GM21717 (cell line): ENCODE measurements at regions not wholly inside any gene's neighbourhood (a gene's known extent, or its start where the extent isn't known, plus 50 kb on each side); places are given as distances from the start of the nearest gene placed in this dataset.

ENCODE experiments used
- ATAC-seq: cut with Tn5 transposase; IDR thresholded peaks from one replicate; pipeline ENCODE4 v1.9.1; 2021; ENCODE audit warnings: mild to moderate bottlenecking, moderate library complexity; ENCODE audit not compliant: unreplicated experiment

DNA sequence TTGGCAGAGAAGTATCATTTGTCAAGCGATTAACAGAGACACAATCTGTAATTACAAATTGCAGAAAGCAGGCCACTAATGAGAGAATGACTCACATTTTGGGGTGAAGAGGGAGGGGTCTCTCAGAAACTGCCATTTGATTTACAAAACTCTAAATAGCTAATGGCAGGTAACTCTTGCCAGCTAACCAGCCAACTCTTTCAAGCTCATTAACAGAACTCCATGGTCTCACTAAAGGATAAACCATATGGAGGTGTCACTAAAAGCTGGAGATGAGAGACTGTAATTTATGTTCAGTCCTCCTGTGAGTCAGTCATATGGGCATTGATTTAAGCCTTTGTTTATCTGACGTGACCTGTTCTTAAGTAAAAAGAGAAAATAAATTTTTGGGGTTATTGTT lies 336.4 kb downstream of the FOXG1 start:
- ATAC-seq: no peak

DNA sequence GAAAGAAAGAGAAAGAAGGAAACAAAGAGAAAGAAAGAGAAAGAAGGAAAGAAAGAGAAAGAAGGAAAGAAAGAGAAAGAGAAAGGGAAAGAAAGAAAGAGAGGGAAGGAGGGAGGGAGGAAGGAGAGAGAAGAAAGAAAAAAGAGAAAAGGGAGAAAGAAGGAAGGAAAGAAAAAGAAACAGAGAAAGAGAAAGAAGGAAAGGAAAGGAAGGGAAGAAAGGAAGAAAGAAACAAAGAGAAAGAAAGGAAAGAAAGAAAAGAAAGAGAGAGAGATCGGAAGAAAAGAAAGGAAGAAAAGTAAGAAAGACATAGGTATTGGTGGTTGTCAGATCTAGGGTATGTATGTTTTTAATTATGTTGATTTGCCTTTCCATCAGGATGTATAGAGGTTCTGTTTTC lies 342.3 kb downstream of the FOXG1 start:
- ATAC-seq: no peak

DNA sequence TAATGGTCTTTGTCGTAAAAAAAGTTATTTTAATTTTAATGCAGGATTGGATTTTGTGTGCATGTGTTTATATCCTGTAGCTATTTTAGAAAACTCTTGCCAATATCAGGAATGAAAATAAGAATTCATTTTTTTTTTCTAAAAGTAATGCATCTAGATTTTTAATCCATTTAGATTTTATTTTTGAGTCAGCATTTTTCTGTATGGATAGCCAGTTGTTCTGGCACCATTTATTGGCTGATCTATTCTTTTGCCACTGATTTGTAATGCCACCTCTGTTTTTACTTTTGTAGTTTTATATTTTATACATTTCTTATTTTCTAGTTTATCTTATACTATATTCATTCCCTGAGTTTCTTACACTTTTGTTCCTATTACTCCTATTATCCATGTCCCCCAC lies 343.0 kb downstream of the FOXG1 start:
- ATAC-seq: no peak

DNA sequence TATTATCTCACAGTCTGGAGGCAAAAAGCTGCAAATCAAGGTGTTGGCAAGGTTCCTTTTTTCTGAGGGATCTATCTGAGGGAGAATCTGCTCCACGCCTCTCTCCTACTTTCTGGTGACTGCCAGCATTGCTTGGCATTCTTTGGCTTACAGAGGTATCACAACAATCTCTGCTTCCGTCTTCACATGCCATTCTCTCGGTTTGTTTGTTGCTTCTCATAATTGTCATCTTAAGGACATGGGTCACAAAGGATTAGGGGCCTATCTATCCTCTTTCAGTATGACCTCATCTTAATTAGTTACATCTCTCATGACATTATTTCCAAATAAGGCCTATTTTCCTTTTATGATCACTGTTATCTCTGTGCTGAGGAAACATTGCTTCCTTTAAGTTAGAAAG lies 345.0 kb downstream of the FOXG1 start:
- ATAC-seq: no peak

GRCh38 chr14:29123017-29123416 lies 356.4 kb downstream of the FOXG1 start:
- no peak for ATAC-seq

DNA sequence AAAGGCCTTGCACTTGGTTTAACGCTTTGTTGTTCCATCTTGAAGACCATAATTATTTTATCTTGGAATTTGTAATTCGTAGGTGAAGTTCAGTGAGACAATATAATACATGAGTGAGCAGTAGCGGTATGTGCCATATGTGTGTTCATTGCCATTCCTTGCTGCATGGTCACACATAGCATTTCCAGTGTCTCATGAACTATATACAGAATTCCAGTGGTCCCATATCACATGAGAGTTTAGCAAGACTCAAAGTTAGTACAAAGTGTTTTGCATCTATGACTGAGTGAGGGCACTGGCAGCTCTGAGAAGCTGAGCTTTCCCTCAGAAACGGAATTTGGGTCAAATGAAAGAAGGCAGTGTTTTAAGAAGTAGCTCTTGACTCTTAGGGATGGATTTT lies 359.8 kb downstream of the FOXG1 start:
- ATAC-seq: no peak

DNA sequence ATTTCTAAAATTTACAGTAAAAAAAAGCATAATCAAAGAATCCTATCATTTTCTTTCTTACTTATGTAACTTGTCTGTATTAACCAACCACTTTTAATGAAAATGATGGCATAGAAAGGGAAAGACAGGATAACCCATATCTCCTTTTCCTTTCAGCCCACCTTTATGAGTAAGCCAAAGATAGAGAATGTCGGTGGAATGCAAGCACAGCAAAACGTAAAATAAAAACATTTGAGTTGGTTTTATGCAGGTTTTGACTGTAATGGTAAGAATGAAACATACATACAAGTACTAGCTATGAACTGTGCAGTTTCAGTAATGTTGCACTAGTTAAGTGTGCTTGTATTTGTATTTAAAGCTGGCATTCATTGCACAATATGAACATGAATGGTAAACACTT lies 360.3 kb downstream of the FOXG1 start:
- no peak for ATAC-seq

DNA sequence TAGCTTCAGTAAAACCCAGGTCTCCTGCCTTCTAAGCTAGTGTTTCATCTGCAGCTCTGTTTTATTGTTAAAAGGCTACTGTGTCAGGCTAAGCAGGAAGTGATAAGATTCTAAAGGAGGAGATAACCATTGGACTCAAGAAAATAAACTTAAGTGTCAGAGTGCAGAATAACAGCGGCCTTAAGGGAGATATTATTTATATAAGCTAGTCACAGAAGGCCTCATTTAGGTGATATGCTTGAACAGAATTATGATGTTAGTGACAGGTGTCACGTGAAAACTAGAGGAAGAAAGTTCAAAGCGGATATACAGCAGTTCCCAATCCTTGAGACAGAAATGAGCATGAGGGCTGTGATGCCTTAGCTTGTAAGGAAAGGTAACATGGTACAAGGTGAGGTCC lies 373.4 kb downstream of the FOXG1 start:
- no peak for ATAC-seq

- ATAC-seq: no peak
Measured at GRCh38 chr14:29144621-29145020, 378.0 kb downstream of the FOXG1 start.

- ATAC-seq: no peak
Measured at GRCh38 chr14:29148221-29148620, 381.6 kb downstream of the FOXG1 start.

DNA sequence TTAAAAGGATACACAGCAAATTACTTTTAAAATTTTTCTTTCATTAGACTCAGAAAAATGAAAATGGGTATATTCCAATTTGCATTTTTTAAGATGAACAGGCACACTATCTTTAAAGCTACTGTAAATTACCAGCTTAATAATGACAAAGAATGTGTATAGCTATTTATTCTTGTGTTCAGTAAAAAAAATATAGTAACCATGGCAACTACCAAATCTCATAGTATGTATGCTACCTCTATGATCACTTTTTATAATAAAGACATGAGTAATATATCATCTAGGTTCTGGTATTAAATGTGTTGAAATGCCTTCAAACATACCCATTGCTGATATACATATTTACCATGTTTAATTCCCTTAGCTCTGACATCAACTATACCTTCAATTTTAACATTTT lies 383.2 kb downstream of the FOXG1 start:
- ATAC-seq: no peak

DNA sequence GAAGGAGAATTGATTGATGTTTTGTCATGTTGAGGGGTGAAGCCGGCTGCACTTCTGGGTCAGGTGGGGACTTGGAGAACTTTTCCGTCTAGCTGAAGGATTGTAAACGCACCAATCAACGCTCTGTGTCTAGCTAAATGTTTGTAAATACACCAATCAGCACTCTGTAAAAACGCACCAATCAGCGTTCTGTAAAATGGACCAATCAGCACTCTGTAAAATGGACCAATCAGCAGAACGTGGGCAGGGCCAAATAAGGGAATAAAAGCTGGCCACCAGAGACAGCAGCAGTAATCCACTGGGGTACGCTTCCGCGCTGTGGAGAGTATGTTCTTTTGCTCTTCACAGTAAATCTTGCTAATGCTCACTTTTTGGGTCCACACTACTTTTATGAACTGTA lies 384.1 kb downstream of the FOXG1 start:
- no peak for ATAC-seq

DNA sequence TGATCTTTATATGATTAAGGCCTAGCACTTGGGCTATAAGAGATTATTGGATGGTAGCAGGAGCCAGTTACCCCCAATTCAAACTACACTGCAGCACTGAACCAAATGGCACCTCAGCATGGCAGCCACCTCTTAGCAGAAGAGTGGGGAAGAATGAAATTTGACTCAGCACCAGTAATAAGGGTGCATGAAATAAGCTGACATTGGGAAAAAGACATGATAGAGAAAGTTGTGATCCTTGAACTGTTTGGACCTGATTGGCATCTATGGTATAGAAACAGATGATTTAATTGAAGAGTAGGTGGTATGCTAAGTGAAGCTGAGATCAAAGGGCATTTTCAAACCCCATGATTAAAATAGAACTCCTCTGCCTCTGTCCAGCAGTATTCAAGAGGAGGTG lies 389.5 kb downstream of the FOXG1 start:
- no peak for ATAC-seq

DNA sequence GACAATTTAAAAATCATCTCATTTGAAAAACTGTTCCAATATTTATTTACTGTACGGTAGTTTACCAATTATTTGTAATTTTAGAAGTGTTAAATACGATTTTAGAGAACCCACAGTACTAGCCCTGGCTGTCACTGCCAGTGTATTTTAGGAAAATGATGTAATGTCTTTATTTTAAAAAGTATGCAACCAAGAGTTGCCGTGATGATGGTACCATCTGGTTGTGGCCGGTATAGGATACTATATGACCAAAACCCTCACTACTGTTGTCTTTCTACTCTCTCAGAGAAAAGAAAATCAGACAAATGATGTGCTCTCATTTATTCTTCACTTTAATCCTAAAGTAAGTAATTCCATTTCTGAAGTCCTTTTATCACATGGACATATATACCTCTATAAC lies 395.0 kb downstream of the FOXG1 start:
- ATAC-seq: no peak

GRCh38 chr14:29163109-29163508 lies 396.5 kb downstream of the FOXG1 start:
- no peak for ATAC-seq

GRCh38 chr14:29165431-29165830 lies 398.8 kb downstream of the FOXG1 start:
- ATAC-seq: no peak

- no peak for ATAC-seq
Measured at GRCh38 chr14:29166507-29166906, 399.9 kb downstream of the FOXG1 start.

- no peak for ATAC-seq
Measured at GRCh38 chr14:29168149-29168548, 401.6 kb downstream of the FOXG1 start.

- no peak for ATAC-seq
Measured at GRCh38 chr14:29169408-29169807, 402.8 kb downstream of the FOXG1 start.

DNA sequence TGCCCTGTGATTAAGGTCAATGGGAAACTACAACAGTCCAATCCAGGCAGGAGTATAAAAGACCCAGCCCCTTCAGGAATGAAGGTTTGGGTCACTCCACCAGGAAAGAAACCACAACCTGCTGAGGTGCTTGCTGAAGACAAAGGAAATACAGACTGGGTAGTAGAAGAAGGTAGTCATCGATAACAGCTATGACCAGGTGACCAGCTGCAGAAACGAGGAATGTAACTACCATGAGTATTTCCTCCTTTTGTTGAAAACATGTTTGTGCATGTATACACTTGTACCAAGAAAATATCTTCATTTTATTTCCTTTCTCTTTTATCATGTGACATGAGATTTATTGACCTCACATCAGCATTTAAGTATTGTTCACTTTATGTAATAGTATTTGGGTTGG lies 409.1 kb downstream of the FOXG1 start:
- ATAC-seq: no peak

DNA sequence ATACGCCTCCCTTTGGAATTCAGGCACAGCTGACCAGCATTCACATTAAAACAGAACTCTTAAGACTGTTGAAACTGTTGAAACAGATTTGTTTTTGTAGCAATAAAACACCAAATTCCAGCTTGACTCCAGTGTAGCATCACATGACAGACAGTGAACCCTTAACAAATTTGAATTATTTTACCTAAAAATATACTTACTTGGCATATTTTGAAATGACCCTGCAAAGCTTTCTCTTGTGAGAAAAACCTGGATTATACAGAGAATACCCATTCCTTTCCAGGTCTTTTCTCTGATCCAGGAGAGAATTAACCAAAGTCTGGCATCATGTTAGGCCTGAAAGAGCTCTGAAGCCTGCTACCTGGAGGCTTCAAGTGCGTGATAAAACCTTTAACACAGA lies 410.3 kb downstream of the FOXG1 start:
- ATAC-seq: no peak

GRCh38 chr14:29178971-29179370 lies 412.4 kb downstream of the FOXG1 start:
- no peak for ATAC-seq

DNA sequence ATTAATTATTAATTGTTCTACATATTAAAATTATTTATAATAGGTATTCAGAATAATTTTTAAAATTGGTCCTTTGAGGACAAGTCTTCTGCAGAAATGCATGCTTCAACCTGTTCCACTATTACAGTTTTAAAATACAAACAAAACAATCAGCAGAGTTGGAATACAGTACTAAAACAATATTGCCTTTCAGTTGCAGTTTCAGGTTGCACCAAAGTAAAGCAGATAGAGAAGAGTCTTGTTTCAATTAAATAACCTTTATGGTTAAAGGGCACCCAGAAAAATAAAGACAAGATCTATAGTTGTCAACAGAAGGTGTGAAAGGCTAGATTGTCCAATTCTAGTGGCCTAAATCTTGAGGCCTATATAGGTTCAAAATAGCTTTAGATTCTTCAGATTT lies 424.5 kb downstream of the FOXG1 start:
- no peak for ATAC-seq

DNA sequence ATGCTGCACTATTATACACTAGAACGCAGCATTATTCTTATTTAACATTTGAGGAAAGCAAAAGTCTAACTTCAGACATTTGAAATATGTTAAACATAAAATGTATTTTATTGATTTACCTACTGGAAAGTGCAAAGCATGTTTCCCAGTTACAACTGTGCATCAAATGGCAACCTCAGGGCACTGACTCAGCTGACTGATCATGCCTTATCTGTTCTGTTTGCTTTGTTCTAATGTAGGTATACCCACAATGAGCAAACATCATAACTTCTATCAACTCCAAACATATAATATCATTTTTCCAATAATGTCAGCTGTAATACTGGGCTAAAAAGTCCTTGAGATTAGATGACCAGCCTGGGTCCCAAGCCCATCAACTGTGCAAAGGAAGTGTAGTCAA lies 431.0 kb downstream of the FOXG1 start:
- ATAC-seq: no peak
